Panc1 (cell line): ENCODE measurements at regions not wholly inside any gene's neighbourhood (a gene's known extent, or its start where the extent isn't known, plus 50 kb on each side); places are given as distances from the start of the nearest gene placed in this dataset.

Source experiments
- CTCF ChIP-seq: fragments of 450-650 bp; IDR thresholded peaks from 2 replicates; pipeline ENCODE4 v1.5.1; 2017; ENCODE audit warnings: mild to moderate bottlenecking
- POLR2AphosphoS5 ChIP-seq: IDR thresholded peaks from 2 replicates; pipeline ENCODE4 v1.6.1; 2012; ENCODE audit warnings: mild to moderate bottlenecking, low read depth, low read length, moderate library complexity
- REST ChIP-seq, 2 experiments: IDR thresholded peaks; 2 replicates each; pipeline ENCODE4 v1.6.1; 2011 to 2012; ENCODE audit warnings: low read depth in 2 of 2, control low read depth in 1 of 2, low read length in 1 of 2, mild to moderate bottlenecking in 1 of 2, moderate library complexity in 1 of 2; ENCODE audit not compliant: insufficient read depth in 1 of 2
- TCF7L2 ChIP-seq: IDR thresholded peaks from 2 replicates; pipeline ENCODE4 v1.6.1; 2011; ENCODE audit warnings: mild to moderate bottlenecking, low read depth, low read length, inconsistent platforms

DNA sequence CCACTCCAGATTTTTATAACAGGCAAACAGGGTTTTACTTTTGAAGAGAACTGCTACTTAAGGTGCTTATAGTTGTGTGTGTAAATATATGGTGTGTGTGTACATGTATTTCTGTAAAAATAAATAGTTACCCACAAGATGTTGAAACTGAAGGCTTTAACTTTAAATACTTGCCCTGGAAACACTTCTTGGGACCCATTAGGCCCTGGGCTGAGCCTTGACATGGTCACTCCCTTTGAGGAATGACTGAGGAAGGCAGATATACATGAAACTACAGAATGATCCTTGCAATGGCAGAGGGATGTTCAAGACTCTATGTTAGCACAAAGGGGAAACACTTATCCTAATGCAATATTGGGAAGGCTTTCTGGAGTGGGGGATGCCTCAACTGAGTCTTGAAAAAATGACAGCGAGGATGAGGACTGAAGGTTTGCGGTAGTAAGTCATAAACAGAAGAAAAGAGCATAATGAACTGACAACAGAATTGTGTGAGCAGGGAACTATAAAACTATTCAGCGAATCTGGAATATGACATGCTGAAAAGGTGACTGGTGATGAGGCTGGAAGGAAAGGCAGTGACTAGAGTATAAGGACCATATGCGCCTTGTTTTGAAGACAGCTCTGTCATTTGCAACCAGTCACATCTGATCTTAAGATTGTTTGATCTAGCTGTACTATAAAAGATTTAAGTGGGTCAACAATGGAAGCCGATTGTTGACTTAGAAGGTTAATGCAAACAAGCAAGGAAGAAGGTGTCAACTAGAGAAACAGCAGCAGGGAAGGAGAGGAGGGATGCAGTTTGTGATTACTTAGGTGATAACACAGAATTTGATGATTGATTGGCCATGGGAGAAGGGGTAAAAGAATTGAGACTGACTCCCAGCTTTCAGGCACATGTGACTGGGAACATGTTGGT lies 64.4 kb upstream of the COL21A1 start:
- TF ChIP-seq CTCF (no peak), POLR2AphosphoS5 (no peak), REST (IDR thresholded peaks at IDR 0.05; ENCODE audit: insufficient read depth in 1 of 2, low read depth in 2 of 2, low read length in 1 of 2) (no peak), TCF7L2 (no peak)
